NCI-H345 treated with DMSO at 0.1 percent for 48 hours (cell line): ENCODE measurements at regions not wholly inside any gene's neighbourhood (a gene's known extent, or its start where the extent isn't known, plus 50 kb on each side); places are given as distances from the start of the nearest gene placed in this dataset.
A peak's percentile ranks its signal among the peaks of the same experiment; 100 is the strongest.

ENCODE experiments used
- DNase-seq: peaks from one replicate; lab custom pipeline; 2025; ENCODE audit not compliant: unreplicated experiment; lab: John Stamatoyannopoulos, UW

- no peak for DNase-seq
Measured at GRCh38 chr2:180324182-180324581, 317.1 kb upstream of the CWC22 start.

- DNase-seq = no peak
Measured at GRCh38 chr2:180322781-180323180, 315.7 kb upstream of the CWC22 start.

GRCh38 chr2:180319586-180320405 lies 312.7 kb upstream of the CWC22 start:
- DNase-seq = no peak

- no peak for DNase-seq
Measured at GRCh38 chr2:180314086-180314485, 307.0 kb upstream of the CWC22 start.

- no peak for DNase-seq
Measured at GRCh38 chr2:180312542-180312941, 305.4 kb upstream of the CWC22 start.

GRCh38 chr2:180307096-180307495 lies 300.0 kb upstream of the CWC22 start:
- DNase-seq = no peak

GRCh38 chr2:180306346-180306745 lies 299.2 kb upstream of the CWC22 start:
- DNase-seq = no peak

- DNase-seq = no peak
Measured at GRCh38 chr2:180291552-180292421, 284.7 kb upstream of the CWC22 start.

- no peak for DNase-seq
Measured at GRCh38 chr2:180291060-180291459, 284.0 kb upstream of the CWC22 start.

GRCh38 chr2:180289627-180290026 lies 282.5 kb upstream of the CWC22 start:
- DNase-seq = no peak

GRCh38 chr2:180279581-180279980 lies 272.5 kb upstream of the CWC22 start:
- DNase-seq = no peak

- no peak for DNase-seq
Measured at GRCh38 chr2:180276733-180277132, 269.6 kb upstream of the CWC22 start.

- no peak for DNase-seq
Measured at GRCh38 chr2:180268006-180268405, 260.9 kb upstream of the CWC22 start.

GRCh38 chr2:180261976-180262375 lies 254.9 kb upstream of the CWC22 start:
- DNase-seq = no peak

GRCh38 chr2:180258579-180258978 lies 251.5 kb upstream of the CWC22 start:
- DNase-seq = no peak

- DNase-seq = no peak
Measured at GRCh38 chr2:180258041-180258537, 251.0 kb upstream of the CWC22 start.

- no peak for DNase-seq
Measured at GRCh38 chr2:180257247-180257646, 250.2 kb upstream of the CWC22 start.

- no peak for DNase-seq
Measured at GRCh38 chr2:180255981-180256380, 248.9 kb upstream of the CWC22 start.

- DNase-seq = no peak
Measured at GRCh38 chr2:180254872-180255271, 247.8 kb upstream of the CWC22 start.

GRCh38 chr2:180247658-180248057 lies 240.6 kb upstream of the CWC22 start:
- no peak for DNase-seq

GRCh38 chr2:180246268-180246667 lies 239.2 kb upstream of the CWC22 start:
- DNase-seq = no peak

- DNase-seq = peak; percentile 13
Measured at GRCh38 chr2:180240774-180241173, 233.7 kb upstream of the CWC22 start.
